H1 (cell line): ENCODE measurements at regions not wholly inside any gene's neighbourhood (a gene's known extent, or its start where the extent isn't known, plus 50 kb on each side); places are given as distances from the start of the nearest gene placed in this dataset.

Source experiments
- CTCF ChIA-PET: fragments of 300-600 bp; sonication (Branson Sonifier 250); formaldehyde crosslinking; loops from one replicate; lab custom pipeline; 2021; ENCODE audit not compliant: partially characterized antibody; lab: Charles Lee
- POLR2A ChIA-PET: fragments of 300-600 bp; sonication (Branson Sonifier 250); formaldehyde crosslinking; loops from one replicate; lab custom pipeline; 2021; ENCODE audit warnings: inconsistent platforms; ENCODE audit not compliant: partially characterized antibody; lab: Charles Lee
- DNase-seq, 2 experiments: peaks; one replicate each; pipeline versions ENCODE4 v3.0.0 to v3.0.0-alpha.2; 2010 to 2022; ENCODE audit warnings: low spot score in 2 of 2, low read depth in 1 of 2, mixed read lengths in 1 of 2
- FAIRE-seq: peaks from 2 replicates; lab custom pipeline; 2011; peaks lifted over from hg19 to GRCh38; lab: Jason Lieb, UNC
- H2AFZ ChIP-seq: 2 replicates; pipeline ENCODE4 v1.8.1; 2012; ENCODE audit warnings: low read length, inconsistent platforms
- H2AK5ac ChIP-seq: 2 replicates; pipeline ENCODE4 v1.6.1; 2013; ENCODE audit warnings: low read depth, low read length
- H2BK120ac ChIP-seq: replicated peaks from 2 replicates; pipeline ENCODE3; 2013; ENCODE audit warnings: low read depth, low read length, inconsistent platforms
- H2BK12ac ChIP-seq: 2 replicates; pipeline ENCODE4 v1.6.1; 2013; ENCODE audit warnings: low read depth, low read length
- H2BK15ac ChIP-seq: 2 replicates; pipeline ENCODE4 v1.6.1; 2013; ENCODE audit warnings: low read length
- H2BK20ac ChIP-seq: 2 replicates; pipeline ENCODE4 v1.6.1; 2013; ENCODE audit warnings: low read length
- H2BK5ac ChIP-seq: 2 replicates; pipeline ENCODE4 v1.6.1; 2013; ENCODE audit warnings: low read depth, low read length
- H3K14ac ChIP-seq: 2 replicates; pipeline ENCODE4 v1.6.1; 2013; ENCODE audit warnings: inconsistent platforms; ENCODE audit not compliant: insufficient read length
- H3K18ac ChIP-seq: 2 replicates; pipeline ENCODE4 v1.6.1; 2013; ENCODE audit warnings: low read length; ENCODE audit errors: extremely low read depth
- H3K23ac ChIP-seq: 2 replicates; pipeline ENCODE4 v1.6.1; 2013; ENCODE audit warnings: inconsistent platforms; ENCODE audit not compliant: insufficient read length
- H3K23me2 ChIP-seq: 2 replicates; pipeline ENCODE4 v1.6.1; 2013; ENCODE audit warnings: low read depth, low read length
- H3K27ac ChIP-seq: 2 replicates; pipeline ENCODE4 v1.6.1; 2011; ENCODE audit warnings: low read depth, low read length, inconsistent platforms
- H3K27me3 ChIP-seq, 4 experiments: replicated peaks in 1 of 4; 1 replicate in 1 of 4; 2 replicates in 3 of 4; pipeline versions ENCODE4 v1.6.1 to v1.8.1; 2011 to 2013; ENCODE audit warnings: low read length in 3 of 4, mild to moderate bottlenecking in 3 of 4, inconsistent platforms in 2 of 4, mixed read lengths in 2 of 4, moderate library complexity in 1 of 4; ENCODE audit not compliant: control insufficient read depth in 3 of 4, insufficient read depth in 3 of 4; ENCODE audit errors: extremely low read depth in 1 of 4
- H3K36me3 ChIP-seq, 4 experiments: 2 replicates each; pipeline versions ENCODE4 v1.6.1 to v1.8.1; 2011 to 2013; ENCODE audit warnings: mild to moderate bottlenecking in 4 of 4, low read length in 3 of 4, moderate library complexity in 2 of 4, control low read depth in 1 of 4, inconsistent platforms in 1 of 4; ENCODE audit not compliant: insufficient read depth in 4 of 4, control insufficient read depth in 2 of 4
- H3K4ac ChIP-seq: replicated peaks from 2 replicates; pipeline ENCODE3; 2013; ENCODE audit warnings: low read length, low read depth, mixed read lengths, inconsistent platforms; ENCODE audit not compliant: insufficient read length
- H3K4me1 ChIP-seq, 4 experiments: replicated peaks in 1 of 4; 1 replicate in 1 of 4; 2 replicates in 3 of 4; pipeline versions ENCODE4 v1.6.1 to v1.8.1; 2011 to 2013; ENCODE audit warnings: low read length in 3 of 4, inconsistent platforms in 2 of 4, mixed read lengths in 1 of 4; ENCODE audit not compliant: insufficient read depth in 4 of 4, control insufficient read depth in 3 of 4
- H3K4me2 ChIP-seq, 2 experiments: 2 replicates each; pipeline versions ENCODE4 v1.6.1 to v1.8.1; 2011 to 2013; ENCODE audit warnings: low read depth in 2 of 2, low read length in 2 of 2, control low read depth in 1 of 2, inconsistent platforms in 1 of 2, mild to moderate bottlenecking in 1 of 2; ENCODE audit not compliant: insufficient read depth in 1 of 2
- H3K4me3 ChIP-seq, 4 experiments: fragments of 200-600, 300-600 bp in 1 of 4; sonication (generic), shearing (Covaris generic), sonication (Bioruptor Twin) in 1 of 4; 2 replicates each; pipeline versions ENCODE4 v1.5.1 to v1.8.1; 2011 to 2016; ENCODE audit warnings: low read length in 4 of 4, low read depth in 3 of 4, control low read depth in 2 of 4, inconsistent platforms in 2 of 4, mild to moderate bottlenecking in 2 of 4, mixed read lengths in 1 of 4, moderate library complexity in 1 of 4; ENCODE audit not compliant: insufficient read depth in 2 of 4; ENCODE audit errors: extremely low read depth in 1 of 4
- H3K56ac ChIP-seq: replicated peaks from 2 replicates; pipeline ENCODE3; 2013; ENCODE audit warnings: low read depth, mild to moderate bottlenecking, mixed read lengths, low read length, inconsistent platforms; ENCODE audit not compliant: insufficient read length
- H3K79me1 ChIP-seq: 2 replicates; pipeline ENCODE4 v1.6.1; 2013; ENCODE audit warnings: low read depth, low read length, control low read depth
- H3K79me2 ChIP-seq, 2 experiments: 2 replicates each; pipeline versions ENCODE4 v1.6.1 to v1.8.1; 2012 to 2013; ENCODE audit warnings: low read length in 2 of 2, mild to moderate bottlenecking in 2 of 2, inconsistent platforms in 1 of 2; ENCODE audit not compliant: insufficient read depth in 2 of 2, control insufficient read depth in 1 of 2
- H3K9ac ChIP-seq, 4 experiments: replicated peaks in 1 of 4; 1 replicate in 1 of 4; 2 replicates in 3 of 4; pipeline versions ENCODE4 v1.6.1 to v1.8.1; 2011 to 2013; ENCODE audit warnings: low read depth in 3 of 4, low read length in 3 of 4, control low read depth in 2 of 4, mild to moderate bottlenecking in 2 of 4, moderate library complexity in 2 of 4, inconsistent platforms in 1 of 4; ENCODE audit errors: extremely low read depth in 1 of 4
- H3K9me3 ChIP-seq, 2 experiments: 2 replicates each; pipeline versions ENCODE4 v1.6.1 to v1.8.1; 2012 to 2013; ENCODE audit warnings: mild to moderate bottlenecking in 2 of 2, moderate library complexity in 2 of 2, control low read depth in 1 of 2, inconsistent platforms in 1 of 2, low read depth in 1 of 2, low read length in 1 of 2, mixed read lengths in 1 of 2; ENCODE audit not compliant: insufficient read depth in 2 of 2
- H4K20me1 ChIP-seq, 2 experiments: replicated peaks in 1 of 2; 2 replicates each; pipeline versions ENCODE3 to v1.8.1; 2011 to 2013; ENCODE audit warnings: inconsistent platforms in 2 of 2, low read length in 2 of 2, mild to moderate bottlenecking in 1 of 2; ENCODE audit not compliant: insufficient read depth in 2 of 2, control insufficient read depth in 1 of 2
- H4K5ac ChIP-seq: 2 replicates; pipeline ENCODE4 v1.6.1; 2013; ENCODE audit warnings: low read length, low read depth, mixed read lengths, inconsistent platforms; ENCODE audit not compliant: insufficient read length
- H4K8ac ChIP-seq: 2 replicates; pipeline ENCODE4 v1.8.0; 2013; ENCODE audit warnings: mild to moderate bottlenecking, moderate library complexity, low read length, inconsistent platforms; ENCODE audit not compliant: insufficient read depth; ENCODE audit errors: extremely low read depth
- H4K91ac ChIP-seq: replicated peaks from 2 replicates; pipeline ENCODE3; 2013; ENCODE audit warnings: low read length, mixed read lengths, inconsistent platforms; ENCODE audit not compliant: insufficient read length
- CEBPB ChIP-seq: IDR thresholded peaks from 2 replicates; pipeline ENCODE4 v1.6.1; 2012; ENCODE audit warnings: low read depth, low read length
- EP300 ChIP-seq, 2 experiments: IDR thresholded peaks; 1 replicate in 1 of 2; 2 replicates in 1 of 2; pipeline ENCODE4 v1.6.1; 2011 to 2012; ENCODE audit warnings: low read depth in 2 of 2, low read length in 2 of 2, mild to moderate bottlenecking in 2 of 2, borderline replicate concordance in 1 of 2, inconsistent platforms in 1 of 2, moderate library complexity in 1 of 2
- GTF2F1 ChIP-seq: IDR thresholded peaks from 2 replicates; pipeline ENCODE4 v1.6.1; 2012; ENCODE audit warnings: low read depth, low read length, improper control_type of control experiment, borderline replicate concordance
- RAD21 ChIP-seq, 2 experiments: IDR thresholded peaks in 1 of 2; conservative IDR thresholded peaks in 1 of 2; 2 replicates each; pipeline ENCODE4 v1.6.1; 2011; ENCODE audit warnings: low read depth in 2 of 2, low read length in 2 of 2, improper control_type of control experiment in 1 of 2, inconsistent platforms in 1 of 2, mild to moderate bottlenecking in 1 of 2, moderate library complexity in 1 of 2
- SAP30 ChIP-seq: fragments of 300-600 bp; sonication (generic); IDR thresholded peaks from 2 replicates; pipeline ENCODE4 v1.7.1; 2012; ENCODE audit warnings: low read length, moderate library complexity, mild to moderate bottlenecking, inconsistent platforms; ENCODE audit not compliant: insufficient read depth, insufficient replicate concordance
- SIRT6 ChIP-seq: IDR thresholded peaks from one replicate; pipeline ENCODE4 v1.7.1; 2012; ENCODE audit warnings: low read length, inconsistent platforms
- TCF12 ChIP-seq: IDR thresholded peaks from 2 replicates; pipeline ENCODE4 v1.6.1; 2011; ENCODE audit warnings: low read depth, mild to moderate bottlenecking, low read length
- WGBS, 2 experiments: shearing (Covaris generic) in 1 of 2; methylation state at CpG; one replicate each; pipeline versions ENCODE4 v1.1.6 to v1.1.7; 2013 to 2015; ENCODE audit warnings: low lambda C conversion rate in 2 of 2, mixed read lengths in 2 of 2, inconsistent platforms in 1 of 2, low coverage in 1 of 2, missing lambda C conversion rate in 1 of 2; ENCODE audit not compliant: insufficient replicate concordance in 2 of 2, insufficient coverage in 1 of 2, insufficient read length in 1 of 2; ENCODE audit errors: extremely low coverage in 1 of 2, missing lambda C conversion rate in 1 of 2; 5-methylcytosine and 5-hydroxymethylcytosine counted together

DNA sequence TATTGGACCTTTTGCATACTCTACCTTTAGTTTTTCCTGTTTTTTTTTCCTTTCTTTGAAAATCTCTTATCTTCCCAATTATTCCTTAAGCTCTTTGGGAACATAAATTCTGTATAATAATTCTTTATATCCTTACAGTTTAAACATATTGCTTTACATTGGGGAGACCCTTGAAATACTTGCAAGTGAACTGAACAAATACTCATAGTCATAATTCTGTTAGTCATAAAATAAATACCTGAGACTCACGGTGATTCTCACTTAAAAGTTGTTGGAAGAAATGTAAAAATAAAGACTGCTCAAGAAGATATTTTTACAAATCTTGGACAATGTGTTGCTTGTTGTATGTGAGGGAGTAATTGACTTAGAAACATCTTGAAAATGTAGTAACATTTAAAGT lies 515.2 kb upstream of the POT1 start:
- Histone ChIP-seq H3K79me2 (no peaks in the 10 kb centered on the region), H3K27ac (no peak overlapping the region), H3K79me1 (no peaks in the 10 kb centered on the region), H2AFZ (no peak overlapping the region), H2BK12ac (no peak overlapping the region), H3K23me2 (no peaks in the 10 kb centered on the region), H2AK5ac (no peak overlapping the region), H4K91ac (no peak overlapping the region), H3K36me3 (no peaks in the 10 kb centered on the region), H3K9me3 (no peaks in the 10 kb centered on the region; a peak in 1 of 4 replicates), H3K23ac (no peak overlapping the region), H3K4me2 (no peak overlapping the region), H3K18ac (no peak overlapping the region), H3K27me3 (no peaks in the 10 kb centered on the region), H3K56ac (no peak overlapping the region), H2BK120ac (no peak overlapping the region), H4K20me1 (no peaks in the 10 kb centered on the region), H3K9ac (no peak overlapping the region), H4K8ac (no peak overlapping the region), H3K4me1 (no peaks in the 10 kb centered on the region), H2BK5ac (no peak overlapping the region), H4K5ac (no peak overlapping the region), H2BK15ac (no peak overlapping the region), H3K4me3 (no peak overlapping the region), H3K14ac (no peak overlapping the region), H2BK20ac (no peak overlapping the region), H3K4ac (no peak overlapping the region)
- POLR2A ChIA-PET = no interaction called here
- CTCF ChIA-PET = no interaction called here
- DNase-seq (no peak), FAIRE-seq (no peak)
- 89% methylated on average over 1 of the region's 1 CpG; no CpG with 5 or more reads in 1 of the 2 experiments for WGBS, 2 experiments
- TF ChIP-seq GTF2F1 = no peak
- no peak for TF ChIP-seq EP300 (IDR thresholded peaks at IDR 0.05; ENCODE audit: borderline replicate concordance in 1 of 2, low read depth in 2 of 2, low read length in 2 of 2)
- TF ChIP-seq RAD21 (IDR thresholded peaks at IDR 0.05 in 1 of 2, conservative IDR thresholded peaks at IDR 0.05 in 1 of 2; ENCODE audit: low read depth in 2 of 2, low read length in 2 of 2) = no peak
- TF ChIP-seq CEBPB = no peak
- TF ChIP-seq SIRT6 = no peak
- TF ChIP-seq TCF12 = no peak
- TF ChIP-seq SAP30 = no peak
